ENCODE measurements at regions not wholly inside any gene's neighbourhood (a gene's known extent, or its start where the extent isn't known, plus 50 kb on each side); places are given as distances from the start of the nearest gene placed in this dataset.
"Not testable (repeated sequence)": the region's sequence is repeated elsewhere in the genome, so short reads cannot be mapped to it uniquely, and the experiment has no call there.

DNA sequence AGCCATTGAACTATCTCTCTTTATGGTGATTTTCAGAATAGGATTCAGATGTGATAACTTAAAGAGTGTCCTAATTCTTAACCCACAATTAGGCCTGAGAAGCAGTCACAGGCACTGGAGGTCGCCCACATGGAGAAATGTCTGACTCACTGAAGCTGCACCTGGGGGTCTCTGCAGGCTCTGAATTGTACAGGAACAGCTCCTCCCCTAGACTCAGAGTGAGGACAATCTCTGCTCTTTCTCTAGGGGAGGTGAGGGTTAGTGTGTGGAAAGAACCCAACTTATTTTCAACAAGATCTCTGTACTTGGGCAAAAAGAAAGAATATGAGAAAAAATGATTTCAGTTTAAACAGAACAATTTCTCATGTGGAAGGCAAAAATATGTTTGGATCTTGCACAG is 1124.6 kb downstream of the TMEM121 start:
- no peak overlapping the region for H3K4me3 ChIP-seq (ENCODE audit: control insufficient read depth, low read depth, low read length)
- no peak for DNase-seq (ENCODE audit: low read depth)
- TF ChIP-seq, protein P1, sequence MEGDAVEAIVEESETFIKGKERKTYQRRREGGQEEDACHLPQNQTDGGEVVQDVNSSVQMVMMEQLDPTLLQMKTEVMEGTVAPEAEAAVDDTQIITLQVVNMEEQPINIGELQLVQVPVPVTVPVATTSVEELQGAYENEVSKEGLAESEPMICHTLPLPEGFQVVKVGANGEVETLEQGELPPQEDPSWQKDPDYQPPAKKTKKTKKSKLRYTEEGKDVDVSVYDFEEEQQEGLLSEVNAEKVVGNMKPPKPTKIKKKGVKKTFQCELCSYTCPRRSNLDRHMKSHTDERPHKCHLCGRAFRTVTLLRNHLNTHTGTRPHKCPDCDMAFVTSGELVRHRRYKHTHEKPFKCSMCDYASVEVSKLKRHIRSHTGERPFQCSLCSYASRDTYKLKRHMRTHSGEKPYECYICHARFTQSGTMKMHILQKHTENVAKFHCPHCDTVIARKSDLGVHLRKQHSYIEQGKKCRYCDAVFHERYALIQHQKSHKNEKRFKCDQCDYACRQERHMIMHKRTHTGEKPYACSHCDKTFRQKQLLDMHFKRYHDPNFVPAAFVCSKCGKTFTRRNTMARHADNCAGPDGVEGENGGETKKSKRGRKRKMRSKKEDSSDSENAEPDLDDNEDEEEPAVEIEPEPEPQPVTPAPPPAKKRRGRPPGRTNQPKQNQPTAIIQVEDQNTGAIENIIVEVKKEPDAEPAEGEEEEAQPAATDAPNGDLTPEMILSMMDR (IDR thresholded peaks at IDR 0.05; ENCODE audit: control insufficient read depth, insufficient read depth, low read depth, low read length, missing control alignments), result no peak

DNA sequence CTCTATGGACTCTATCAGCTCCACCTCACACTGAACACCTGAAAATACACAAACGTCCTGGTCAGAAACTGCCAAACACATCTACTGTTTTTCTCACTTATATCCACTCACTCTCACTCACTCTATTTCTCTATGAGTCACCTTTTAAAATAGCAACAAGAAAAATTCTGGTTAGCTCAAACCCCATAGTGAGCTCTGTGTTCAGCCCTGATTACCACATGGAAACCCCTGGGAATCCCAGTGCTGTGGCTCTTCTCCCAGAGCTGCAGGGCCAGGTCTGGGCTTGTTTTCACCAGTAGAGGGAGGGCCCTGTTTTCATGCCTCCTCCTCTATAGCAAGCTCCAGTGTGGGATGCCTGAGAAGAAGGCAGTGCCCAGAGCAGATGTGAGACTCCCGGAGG is 1126.1 kb downstream of the TMEM121 start:
- H3K4me3 ChIP-seq (ENCODE audit: control insufficient read depth, low read depth, low read length), result no peak overlapping the region
- TF ChIP-seq, protein P1 (IDR thresholded peaks at IDR 0.05; ENCODE audit: control insufficient read depth, insufficient read depth, low read depth, low read length, missing control alignments), result no peak
- DNase-seq (ENCODE audit: low read depth), result no peak

DNA sequence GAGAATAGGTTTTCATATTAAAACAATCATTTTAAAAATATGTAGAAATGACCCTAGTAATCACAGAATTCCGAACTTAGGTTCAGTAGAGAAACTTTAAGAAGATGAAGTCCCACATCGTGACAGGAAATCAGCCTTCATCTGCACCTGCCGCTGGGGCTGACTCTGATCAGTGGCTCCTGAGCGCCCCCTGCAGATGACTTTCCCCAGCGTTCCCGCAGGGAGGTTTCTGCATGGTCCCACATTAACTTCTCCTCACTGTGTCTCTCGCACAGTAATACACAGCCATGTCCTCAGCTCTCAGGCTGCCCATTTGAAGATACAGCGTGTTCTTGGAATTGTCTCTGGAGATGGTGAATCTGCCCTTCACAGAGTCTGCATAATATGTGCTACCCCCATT is 1131.1 kb downstream of the TMEM121 start:
- no peak for DNase-seq (ENCODE audit: low read depth)
- TF ChIP-seq, protein P1 (IDR thresholded peaks at IDR 0.05; ENCODE audit: control insufficient read depth, insufficient read depth, low read depth, low read length, missing control alignments), result no peak

DNA sequence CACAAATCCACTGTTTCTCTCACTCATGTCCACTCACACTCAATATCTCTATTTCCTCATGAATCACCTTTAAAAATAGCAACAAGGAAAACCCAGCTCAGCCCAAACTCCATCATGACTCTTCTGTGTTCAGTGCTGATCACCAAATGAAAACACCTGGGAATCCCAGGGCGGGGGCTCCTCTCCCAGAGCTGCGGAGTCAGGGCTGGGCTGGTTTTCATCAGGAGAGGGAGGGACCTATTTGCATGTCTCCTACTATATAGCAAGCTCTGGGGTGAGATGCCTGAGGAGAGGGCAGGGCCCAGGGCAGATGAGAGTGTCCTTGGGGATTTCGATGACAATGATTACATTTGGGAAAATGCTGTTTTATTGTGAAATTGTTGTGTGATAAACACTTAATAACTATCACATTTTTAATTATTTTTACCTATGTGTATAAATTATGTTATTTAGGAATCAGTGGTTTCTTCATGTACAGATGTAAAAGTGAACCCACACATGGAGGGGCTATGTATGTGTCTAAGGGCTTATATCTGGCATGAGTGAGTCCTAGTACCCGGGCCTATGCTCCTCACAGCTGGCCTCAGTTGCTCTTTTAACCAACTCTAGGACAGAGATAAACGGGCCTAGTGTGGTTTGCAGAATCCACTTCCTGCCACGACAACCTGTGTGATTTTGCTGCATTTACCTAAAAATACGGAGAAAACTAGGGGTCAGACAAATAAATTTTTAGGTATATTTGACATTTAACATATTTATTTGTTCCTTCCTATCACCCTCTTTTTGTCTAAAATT is 1131.9 kb downstream of the TMEM121 start:
- H3K4me3 ChIP-seq (ENCODE audit: control insufficient read depth, low read depth, low read length); DNase-seq (ENCODE audit: low read depth): not testable (repeated sequence)

More for the DNA sequence above, 1131.1 kb downstream of the TMEM121 start:
- no peak overlapping the region for H3K4me3 ChIP-seq (ENCODE audit: control insufficient read depth, low read depth, low read length)

DNA sequence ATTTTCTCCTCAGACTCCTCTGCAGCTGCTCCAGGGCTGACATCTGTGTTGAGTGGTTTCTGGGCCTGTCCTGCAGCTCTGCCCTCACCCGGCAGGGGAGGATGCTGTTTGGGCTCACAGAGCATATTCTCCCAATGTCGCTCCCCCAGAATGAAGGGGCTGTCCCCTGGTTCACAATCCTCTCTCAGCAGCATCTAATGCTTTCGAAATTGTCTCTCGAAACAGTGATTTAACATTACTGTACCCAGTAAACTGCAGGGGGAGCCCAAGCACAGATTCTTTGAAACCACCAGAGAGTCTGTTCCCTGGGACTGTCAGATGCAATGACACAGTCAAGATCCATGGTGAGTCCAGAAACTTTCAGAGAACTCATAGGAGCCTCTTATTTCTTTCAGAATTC is 1135.2 kb downstream of the TMEM121 start:
- H3K4me3 ChIP-seq (ENCODE audit: control insufficient read depth, low read depth, low read length); DNase-seq (ENCODE audit: low read depth): not testable (repeated sequence)

DNA sequence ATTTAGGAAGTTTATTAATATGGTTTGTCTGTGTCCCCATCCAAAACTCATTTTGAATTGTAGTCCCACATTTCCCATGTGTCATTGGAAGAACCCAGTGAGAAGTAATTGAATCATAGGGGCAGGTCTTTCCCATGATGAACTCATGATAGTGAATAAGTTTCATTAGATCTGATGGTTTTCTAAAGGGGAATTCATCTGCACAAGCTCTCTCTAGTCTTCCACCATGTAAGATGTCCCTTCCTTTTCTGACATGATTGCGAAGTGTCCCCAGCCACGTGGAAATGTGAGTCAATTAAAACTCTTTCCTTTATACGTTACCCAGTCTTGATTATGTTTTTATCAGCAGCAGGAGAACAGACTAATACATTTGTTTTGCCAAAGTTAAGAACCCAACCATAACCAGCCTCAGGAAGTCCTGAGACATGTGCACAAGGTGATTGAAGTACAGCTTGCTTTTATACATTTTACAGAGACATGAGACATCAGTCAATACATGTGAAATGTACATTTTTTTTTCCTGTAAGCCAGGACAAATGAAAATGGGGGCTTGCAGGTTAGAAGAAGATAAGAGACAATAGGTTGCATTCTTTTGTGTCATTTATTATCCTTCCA is 1136.7 kb downstream of the TMEM121 start:
- DNase-seq (ENCODE audit: low read depth), result no peak
- no peak overlapping the region for H3K4me3 ChIP-seq (ENCODE audit: control insufficient read depth, low read depth, low read length)
- TF ChIP-seq, protein P1 (IDR thresholded peaks at IDR 0.05; ENCODE audit: control insufficient read depth, insufficient read depth, low read depth, low read length, missing control alignments), result no peak

DNA sequence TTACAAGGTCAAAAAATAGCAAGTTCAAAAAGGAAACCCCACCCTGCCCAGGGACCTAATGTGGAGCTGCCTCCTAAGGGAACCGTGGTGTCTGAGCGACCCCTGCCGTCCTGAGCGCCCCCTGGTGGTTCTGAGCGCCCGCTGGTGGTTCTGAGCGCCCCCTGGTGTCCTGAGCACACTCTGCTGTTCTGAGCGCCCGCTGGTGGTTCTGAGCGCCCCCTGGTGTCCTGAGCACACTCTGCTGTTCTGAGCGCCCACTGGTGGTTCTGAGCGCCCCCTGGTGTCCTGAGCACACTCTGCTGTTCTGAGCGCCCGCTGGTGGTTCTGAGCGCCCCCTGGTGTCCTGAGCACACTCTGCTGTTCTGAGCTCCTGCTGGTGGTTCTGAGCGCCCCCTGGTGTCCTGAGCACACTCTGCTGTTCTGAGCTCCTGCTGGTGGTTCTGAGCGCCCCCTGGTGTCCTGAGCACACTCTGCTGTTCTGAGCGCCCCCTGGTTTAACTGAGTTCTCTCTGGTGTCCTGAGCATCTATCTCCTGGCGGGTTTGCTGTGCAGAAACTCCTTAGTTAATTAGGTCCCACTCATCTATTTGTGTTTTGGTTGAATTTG is 1137.5 kb downstream of the TMEM121 start:
- not testable (repeated sequence) for DNase-seq (ENCODE audit: low read depth)

More for the DNA sequence above, 1137.5 kb downstream of the TMEM121 start:
- not testable (repeated sequence) for H3K4me3 ChIP-seq (ENCODE audit: control insufficient read depth, low read depth, low read length)
- TF ChIP-seq, protein P1 (IDR thresholded peaks at IDR 0.05; ENCODE audit: control insufficient read depth, insufficient read depth, low read depth, low read length, missing control alignments), result peak; percentile 25
